Adrenal gland (tissue), 9 donors: ENCODE measurements at regions not wholly inside any gene's neighbourhood (a gene's known extent, or its start where the extent isn't known, plus 50 kb on each side); places are given as distances from the start of the nearest gene placed in this dataset.
"Not testable (repeated sequence)": the region's sequence is repeated elsewhere in the genome, so short reads cannot be mapped to it uniquely, and the experiment has no call there.

ENCODE experiments used
- DNase-seq, 7 donors: peaks; one replicate each; pipeline ENCODE4 v3.0.0-alpha.2; 2019 to 2020
- H3K27ac ChIP-seq, 5 donors: fragments of 200-600 bp; sonication (generic) in 4 of 5; 1 replicate in 3 of 5; 2 replicates in 2 of 5; pipeline versions ENCODE4 v1.5.1 to v1.8.0; 2016 to 2020; ENCODE audit warnings: mild to moderate bottlenecking in 1 of 5
- H3K27me3 ChIP-seq: fragments of 200-600 bp; 2 replicates; pipeline ENCODE4 v1.8.0; 2021
- H3K36me3 ChIP-seq, 2 donors: fragments of 200-600 bp; replicated peaks in 1 of 2; 1 replicate in 1 of 2; 2 replicates in 1 of 2; pipeline versions ENCODE4 v1.5.1 to v1.8.0; 2018 to 2022
- H3K4me1 ChIP-seq, 2 donors: fragments of 200-600 bp; replicated peaks in 1 of 2; 1 replicate in 1 of 2; 2 replicates in 1 of 2; pipeline versions ENCODE4 v1.5.1 to v1.8.0; 2018 to 2021
- H3K4me3 ChIP-seq, 4 donors: fragments of 200-600 bp; sonication (generic) in 3 of 4; one replicate each; pipeline ENCODE4 v1.5.1; 2016 to 2018
- H3K9me3 ChIP-seq, 3 donors: fragments of 200-600 bp; sonication (generic) in 1 of 3; replicated peaks in 1 of 3; 1 replicate in 2 of 3; 2 replicates in 1 of 3; pipeline versions ENCODE4 v1.5.1 to v1.8.0; 2016 to 2021
- CTCF ChIP-seq, 6 experiments: fragments of 450-650 bp in 4 of 6; fragments of 200-600 bp in 2 of 6; sonication (generic) in 1 of 6; IDR thresholded peaks; 1 replicate in 5 of 6; 2 replicates in 1 of 6; pipeline versions ENCODE4 v1.5.1 to v1.8.0; 2016 to 2021; ENCODE audit warnings: antibody characterized with exemption in 6 of 6, mild to moderate bottlenecking in 2 of 6, moderate library complexity in 1 of 6
- POLR2A ChIP-seq, 2 donors: fragments of 450-650 bp; IDR thresholded peaks; one replicate each; pipeline ENCODE4 v1.6.1; 2017; ENCODE audit warnings: antibody characterized with exemption in 2 of 2, mild to moderate bottlenecking in 2 of 2, moderate library complexity in 1 of 2
- WGBS, 4 donors: extraction: QIAGEN DNeasy Blood & Tissue Kit in 2 of 4; methylation state at CpG; one replicate each; pipeline versions ENCODE4 v1.1.5 to v1.1.7; 2013 to 2017; 5-methylcytosine and 5-hydroxymethylcytosine counted together
- intact Hi-C, 2 donors: fragments of 100-400 bp; cut with DNase I; formaldehyde crosslinking; loops; one replicate each; pipeline versions ENCODE4 v1.14.1 to v1.15.0; 2022 to 2023
- donor health status: healthy with polysubstance abuse.
- donor health status: Bipolar disorder and iron deficiency.
- donor health status: DM: yes; HTN: yes; CAD: no.
- donor health status: DM: no; HTN: no; CAD: no.
- donor health status: DM: no; HTN: no; CAD: no.

DNA sequence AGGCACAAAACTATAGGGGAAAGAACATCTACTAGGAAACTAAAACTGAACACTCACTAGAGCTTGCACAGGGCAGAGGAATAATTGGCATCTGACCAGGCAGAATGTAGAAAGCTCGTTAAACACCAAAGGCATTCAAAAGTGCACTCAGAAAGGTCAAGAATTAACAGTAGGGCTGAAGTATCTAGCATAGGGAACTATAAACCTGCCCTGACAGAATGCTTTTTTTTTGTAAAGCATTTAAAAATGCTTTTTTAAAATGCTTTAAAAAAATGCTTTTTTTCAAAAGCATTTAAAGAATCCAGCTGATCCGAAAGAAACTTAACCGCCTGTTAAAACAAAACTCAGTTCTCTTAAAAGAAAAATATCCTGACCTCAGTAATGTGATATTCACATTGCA, 74.6 kb upstream of the EGFR start:
- H3K4me1 ChIP-seq, result no peaks in the 10 kb centered on the region
- H3K4me3 ChIP-seq, result no peak overlapping the region
- no peak for DNase-seq
- no peaks in the 10 kb centered on the region for H3K36me3 ChIP-seq
- no peaks in the 10 kb centered on the region for H3K27me3 ChIP-seq
- WGBS, 4 donors, result 60 to 70% (median 64%) methylated on average over 3 of the region's 3 CpGs
- no peaks in the 10 kb centered on the region for H3K9me3 ChIP-seq
- intact Hi-C loops, result no loop called here
- no peak for TF ChIP-seq POLR2A (IDR thresholded peaks at IDR 0.05)
- H3K27ac ChIP-seq, result no peak overlapping the region

DNA sequence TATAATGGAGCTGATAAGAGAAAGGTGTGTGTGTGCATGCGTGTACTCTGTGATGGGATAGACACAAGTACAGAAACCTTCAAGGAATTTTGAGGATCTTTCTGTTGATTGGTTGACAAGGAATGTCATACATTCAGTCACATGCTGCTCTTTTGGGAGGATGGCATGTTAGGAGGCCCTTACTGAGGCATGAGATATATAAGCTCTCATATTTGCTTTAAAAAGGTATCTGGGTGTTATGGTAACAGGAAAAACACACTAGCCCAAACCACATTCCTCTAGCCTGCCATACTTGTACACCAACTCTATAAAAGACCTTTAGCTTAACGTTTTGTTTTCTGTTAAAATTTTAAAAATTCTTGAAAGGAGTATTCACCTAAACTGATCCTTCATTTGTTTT, 72.5 kb upstream of the EGFR start:
- no peak for TF ChIP-seq POLR2A (IDR thresholded peaks at IDR 0.05)
- no peak for TF ChIP-seq CTCF (IDR thresholded peaks at IDR 0.05)
- whole genome bisulfite sequencing, 4 donors, result 80 to 88% (median 84%) methylated on average over 2 of the region's 2 CpGs

DNA sequence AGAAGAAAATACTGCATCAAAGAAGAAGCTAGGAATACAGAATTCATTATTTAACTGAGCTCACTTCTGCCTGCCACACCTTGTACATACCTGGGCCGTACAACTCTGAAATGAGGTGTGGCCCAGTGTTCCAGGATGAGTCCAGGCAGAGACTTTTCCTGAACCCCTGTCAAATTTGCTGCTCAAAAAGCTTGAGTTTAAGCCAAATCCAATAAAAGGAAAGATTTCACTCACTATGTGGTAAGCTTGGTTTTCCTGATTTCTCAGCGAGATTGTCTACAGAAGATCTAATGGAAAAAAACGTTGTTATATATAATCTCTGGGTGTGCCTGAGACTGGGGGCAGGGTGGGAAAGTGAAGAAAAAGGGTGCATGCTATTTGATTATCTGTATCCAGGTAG, 72.1 kb upstream of the EGFR start:
- no peak for DNase-seq
- H3K27me3 ChIP-seq, result no peaks in the 10 kb centered on the region
- H3K27ac ChIP-seq, result no peak overlapping the region
- H3K4me1 ChIP-seq, result no peaks in the 10 kb centered on the region
- intact Hi-C loops, result no loop called here
- no peak for TF ChIP-seq POLR2A (IDR thresholded peaks at IDR 0.05)
- TF ChIP-seq CTCF (IDR thresholded peaks at IDR 0.05), result no peak
- WGBS, 4 donors, result 65 to 76% (median 70%) methylated on average over 3 of the region's 3 CpGs
- no peaks in the 10 kb centered on the region for H3K36me3 ChIP-seq
- no peak overlapping the region for H3K4me3 ChIP-seq
- no peaks in the 10 kb centered on the region for H3K9me3 ChIP-seq

More for the DNA sequence above, 72.5 kb upstream of the EGFR start:
- Histone ChIP-seq H3K27ac (no peak overlapping the region), H3K36me3 (no peaks in the 10 kb centered on the region), H3K4me3 (no peak overlapping the region), H3K9me3 (no peaks in the 10 kb centered on the region), H3K27me3 (no peaks in the 10 kb centered on the region), H3K4me1 (no peaks in the 10 kb centered on the region)
- no peak for DNase-seq
- intact Hi-C loops, result no loop called here

DNA sequence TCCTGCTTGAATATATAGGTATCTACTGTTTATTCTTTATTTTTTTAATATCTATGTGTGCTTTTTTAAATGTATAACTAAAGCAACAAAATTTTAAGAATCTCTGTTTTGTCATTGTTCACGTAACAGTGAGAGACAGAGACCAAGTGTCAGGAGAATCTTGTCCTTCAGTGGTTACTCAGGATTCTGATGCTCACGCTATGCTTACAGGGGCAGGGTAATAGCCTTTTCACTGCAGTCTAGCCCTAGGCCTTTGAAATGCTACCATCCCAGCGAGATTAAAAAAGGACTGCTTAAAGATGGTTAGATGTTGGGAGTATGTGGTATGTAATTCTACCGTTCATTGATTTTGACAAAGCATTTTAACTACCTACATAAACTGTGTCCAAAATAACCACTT, 71.6 kb upstream of the EGFR start:
- 85 to 95% (median 91%) methylated on average over 4 of the region's 4 CpGs for WGBS, 4 donors

DNA sequence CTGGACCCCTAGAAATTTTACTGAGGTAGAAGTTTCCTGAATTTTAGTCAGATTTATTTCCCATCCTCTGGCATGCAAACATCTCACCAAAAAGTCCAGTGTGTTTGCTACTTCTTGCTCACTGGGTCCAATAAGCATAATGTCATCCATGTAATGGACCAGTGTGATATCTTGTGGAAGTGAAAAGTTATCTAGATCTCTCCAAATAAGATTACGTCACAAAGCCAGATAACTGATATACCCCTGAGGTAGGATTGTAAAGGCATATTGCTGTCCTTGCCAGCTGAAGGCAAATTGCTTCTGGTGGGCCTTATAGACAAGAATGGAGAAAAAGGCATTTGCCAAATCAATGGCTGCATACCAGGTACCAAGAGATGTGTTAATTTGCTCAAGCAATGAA, 69.3 kb upstream of the EGFR start:
- DNase-seq, intact Hi-C loops, H3K4me1 ChIP-seq, H3K9me3 ChIP-seq, H3K36me3 ChIP-seq, H3K4me3 ChIP-seq, H3K27me3 ChIP-seq, H3K27ac ChIP-seq: not testable (repeated sequence)
- 79 to 84% (median 81%) methylated on average over 1 of the region's 1 CpG for WGBS, 4 donors

More for the DNA sequence above, 71.6 kb upstream of the EGFR start:
- intact Hi-C loops, result no loop called here
- Histone ChIP-seq H3K4me1 (no peaks in the 10 kb centered on the region), H3K4me3 (no peak overlapping the region), H3K27ac (no peak overlapping the region), H3K36me3 (no peaks in the 10 kb centered on the region), H3K9me3 (no peaks in the 10 kb centered on the region), H3K27me3 (no peaks in the 10 kb centered on the region)
- TF ChIP-seq POLR2A (IDR thresholded peaks at IDR 0.05) (no peak), CTCF (IDR thresholded peaks at IDR 0.05) (no peak)
- no peak for DNase-seq
